Large intestine (tissue), 3 donors: ENCODE measurements at regions not wholly inside any gene's neighbourhood (a gene's known extent, or its start where the extent isn't known, plus 50 kb on each side); places are given as distances from the start of the nearest gene placed in this dataset.
"Not testable (repeated sequence)": the region's sequence is repeated elsewhere in the genome, so short reads cannot be mapped to it uniquely, and the experiment has no call there.

ENCODE experiments used
- DNase-seq, 2 donors: peaks; one replicate each; pipeline versions ENCODE4 v3.0.0 to v3.0.0-alpha.2; 2013
- H3K27ac ChIP-seq: one replicate; pipeline ENCODE4 v1.5.1; 2013; ENCODE audit warnings: low read length
- H3K27me3 ChIP-seq: 2 replicates; pipeline ENCODE4 v1.6.1; 2013; ENCODE audit warnings: low read length; ENCODE audit not compliant: control insufficient read depth, insufficient read depth
- H3K36me3 ChIP-seq: 2 replicates; pipeline ENCODE4 v1.6.1; 2013; ENCODE audit warnings: low read length; ENCODE audit not compliant: control insufficient read depth, insufficient read depth
- H3K4me1 ChIP-seq: one replicate; pipeline ENCODE4 v1.6.1; 2013; ENCODE audit warnings: low read length; ENCODE audit not compliant: control insufficient read depth, insufficient read depth
- H3K4me3 ChIP-seq: one replicate; pipeline ENCODE4 v1.5.1; 2013; ENCODE audit warnings: low read length
- H3K9me3 ChIP-seq: one replicate; pipeline ENCODE4 v1.6.1; 2013; ENCODE audit warnings: mild to moderate bottlenecking, low read depth, low read length, moderate library complexity; ENCODE audit not compliant: control insufficient read depth
- WGBS: methylation state at CpG from one replicate; pipeline ENCODE4 v1.1.5; 2013; ENCODE audit warnings: low lambda C conversion rate; ENCODE audit not compliant: insufficient coverage; 5-methylcytosine and 5-hydroxymethylcytosine counted together

DNA sequence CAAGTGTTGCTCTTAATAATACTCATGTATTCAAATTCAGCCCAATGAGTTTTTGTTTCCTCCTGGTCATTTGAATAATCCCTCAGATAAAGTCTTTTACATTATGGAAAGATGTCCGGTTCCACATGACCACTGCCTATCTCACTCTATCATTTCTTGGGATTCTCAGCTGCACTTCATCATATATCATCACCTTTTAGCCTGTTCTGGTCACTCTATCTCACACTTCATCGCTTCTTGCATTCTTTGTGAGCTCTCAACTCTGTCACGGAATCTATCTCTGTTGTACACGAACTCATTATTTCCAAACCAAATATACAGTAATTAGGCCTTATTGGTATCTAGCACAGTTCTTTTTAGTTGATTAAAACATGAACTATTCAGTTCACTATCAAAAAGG is 126.9 kb upstream of the HAND2 start:
- Histone ChIP-seq H3K4me3 (no peak overlapping the region), H3K36me3 (no peaks in the 10 kb centered on the region), H3K9me3 (no peaks in the 10 kb centered on the region), H3K27me3 (no peaks in the 10 kb centered on the region), H3K4me1 (no peaks in the 10 kb centered on the region), H3K27ac (no peak overlapping the region)
- WGBS, result 100% methylated on average over 1 of the region's 4 CpGs
- no peak for DNase-seq

DNA sequence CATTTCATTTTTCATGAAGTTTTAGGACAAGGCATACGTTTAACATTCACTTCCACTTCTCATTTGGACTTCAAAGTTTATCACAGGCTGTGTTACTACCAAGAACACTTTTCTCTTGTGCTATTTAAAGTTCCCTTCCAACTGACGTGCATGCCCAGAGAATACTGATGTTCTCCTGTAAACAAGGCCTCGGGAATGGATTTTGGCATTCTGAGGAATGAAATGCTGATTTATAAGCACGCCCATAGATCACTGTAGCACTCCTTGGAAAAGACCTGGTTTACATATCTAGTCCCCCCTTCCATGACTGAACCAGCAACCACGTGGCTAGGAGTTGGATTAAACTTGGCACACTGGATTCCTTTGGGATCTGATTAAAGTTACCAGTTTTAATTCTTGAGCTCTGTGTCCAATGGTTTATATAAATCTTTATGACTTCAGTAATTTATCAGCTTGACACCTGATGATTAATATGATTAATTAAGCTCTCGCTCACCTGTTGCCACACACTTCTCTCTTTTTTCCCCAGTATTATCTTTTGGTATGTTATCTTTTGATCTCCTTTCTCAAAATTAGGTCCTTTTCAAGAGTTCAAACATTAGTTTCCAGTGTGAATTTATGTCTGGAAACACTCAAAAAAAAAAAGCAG is 122.4 kb upstream of the HAND2 start:
- peak in 1 of 2 donors; percentile 20 for DNase-seq
- Histone ChIP-seq H3K27me3 (no peaks in the 10 kb centered on the region), H3K4me1 (no peaks in the 10 kb centered on the region), H3K27ac (no peak overlapping the region), H3K36me3 (no peaks in the 10 kb centered on the region), H3K4me3 (no peak overlapping the region), H3K9me3 (no peaks in the 10 kb centered on the region)
- WGBS, result 80% methylated on average over 1 of the region's 6 CpGs

DNA sequence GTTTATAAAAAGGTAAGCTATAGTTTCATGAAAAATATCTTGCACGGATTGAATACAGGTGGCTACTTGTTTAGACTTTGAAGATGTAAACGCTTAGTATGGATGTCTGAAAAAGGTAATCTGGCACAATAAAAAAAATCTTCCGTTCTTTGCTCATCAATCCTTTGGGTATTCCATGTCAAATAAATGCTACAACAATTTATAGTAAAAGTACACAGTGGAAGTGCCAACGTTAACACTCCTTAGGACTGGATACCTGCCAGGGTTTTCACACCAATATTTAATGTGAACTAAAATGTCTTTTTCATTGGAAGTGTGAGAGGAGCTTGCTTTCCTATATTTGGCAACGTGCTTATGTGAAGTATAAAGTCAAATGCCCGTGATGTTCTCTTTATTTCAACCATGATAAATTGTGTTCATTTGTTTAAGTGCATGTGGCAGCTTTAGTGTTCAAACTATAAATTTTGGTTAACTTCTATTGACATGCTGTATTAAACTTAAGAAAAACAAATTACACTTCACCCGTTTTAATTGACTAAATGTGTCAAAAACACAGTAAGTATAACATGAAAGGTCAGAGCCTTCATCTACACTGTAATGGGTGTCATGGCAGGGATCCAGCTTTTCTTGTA is 121.7 kb upstream of the HAND2 start:
- no peak overlapping the region for H3K27ac ChIP-seq
- WGBS, result 75% methylated on average over 6 of the region's 7 CpGs

DNA sequence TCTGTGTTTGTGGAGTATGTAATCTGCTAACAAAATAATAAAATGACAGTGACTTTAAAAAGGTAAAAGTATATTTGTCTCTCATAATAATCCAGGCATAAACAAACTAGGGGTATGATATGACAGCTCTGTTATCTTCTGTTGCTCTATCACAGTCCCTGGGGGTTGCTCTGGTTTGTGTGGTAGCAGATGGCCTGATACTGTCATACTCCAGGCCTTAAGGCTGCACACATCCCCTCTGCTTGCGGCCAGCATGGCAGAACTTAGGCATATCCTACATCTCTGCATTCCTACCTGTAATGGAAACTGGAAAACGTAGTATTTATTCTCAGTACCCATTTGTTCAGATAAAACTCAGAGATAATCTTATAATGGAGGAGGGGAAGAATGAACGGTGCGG is 117.9 kb upstream of the HAND2 start:
- Histone ChIP-seq H3K9me3 (no peaks in the 10 kb centered on the region), H3K4me3 (no peak overlapping the region), H3K4me1 (no peaks in the 10 kb centered on the region), H3K27ac (no peak overlapping the region), H3K27me3 (no peaks in the 10 kb centered on the region), H3K36me3 (no peaks in the 10 kb centered on the region)
- no peak for DNase-seq
- no CpG with 5 or more reads among the region's 4 CpGs for WGBS

More for the DNA sequence above, 121.7 kb upstream of the HAND2 start:
- Histone ChIP-seq H3K27me3 (no peaks in the 10 kb centered on the region), H3K4me1 (no peaks in the 10 kb centered on the region), H3K4me3 (no peak overlapping the region), H3K9me3 (no peaks in the 10 kb centered on the region), H3K36me3 (no peaks in the 10 kb centered on the region)
- no peak for DNase-seq

DNA sequence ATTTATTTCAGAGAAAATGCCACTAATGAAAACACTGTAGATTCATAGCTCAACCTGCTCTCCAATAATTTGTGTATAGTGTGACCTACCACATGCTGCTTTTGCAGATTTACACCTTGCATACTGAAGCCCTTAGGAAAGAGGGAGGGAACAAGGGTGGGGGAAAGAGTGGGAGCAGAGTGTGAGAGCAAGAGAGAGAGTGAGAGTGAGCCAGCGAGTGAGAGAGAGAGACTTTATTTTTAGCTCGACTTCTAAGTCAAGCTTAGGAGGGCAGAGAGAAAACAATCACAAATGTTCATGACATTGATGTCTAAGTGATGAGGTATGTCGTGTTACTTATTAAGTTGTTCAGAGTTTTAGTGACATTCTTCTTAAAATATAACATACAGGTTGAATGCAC is 112.5 kb upstream of the HAND2 start:
- DNase-seq, result no peak
- no peaks in the 10 kb centered on the region for H3K36me3 ChIP-seq
- H3K27ac ChIP-seq, result no peak overlapping the region
- H3K27me3 ChIP-seq, result no peaks in the 10 kb centered on the region
- no peaks in the 10 kb centered on the region for H3K4me1 ChIP-seq
- H3K9me3 ChIP-seq, result no peaks in the 10 kb centered on the region
- H3K4me3 ChIP-seq, result no peak overlapping the region
- WGBS, result 19% methylated on average over 3 of the region's 3 CpGs

DNA sequence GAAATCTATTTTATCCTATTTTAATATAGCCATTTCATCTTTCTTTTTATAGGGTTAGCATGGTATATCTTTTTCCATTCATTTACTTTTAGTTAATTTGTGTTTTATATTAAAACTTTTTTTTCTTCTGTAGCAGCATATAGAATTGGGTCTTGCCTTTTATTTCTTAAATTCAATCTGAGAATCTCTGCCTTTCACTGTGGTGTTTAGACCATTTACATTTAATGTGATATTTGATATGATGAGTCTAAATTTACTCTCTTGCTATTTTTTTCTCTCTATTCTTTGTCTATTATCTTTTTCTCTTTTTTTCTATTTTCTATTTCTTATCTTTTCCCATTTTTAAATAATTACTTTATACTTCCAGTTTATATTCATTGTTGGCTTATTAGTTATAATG is 105.4 kb upstream of the HAND2 start:
- Histone ChIP-seq H3K27me3 (no peaks in the 10 kb centered on the region), H3K9me3 (no peaks in the 10 kb centered on the region), H3K4me1 (no peaks in the 10 kb centered on the region), H3K4me3 (no peak overlapping the region), H3K27ac (no peak overlapping the region), H3K36me3 (no peaks in the 10 kb centered on the region)
- DNase-seq, result no peak

DNA sequence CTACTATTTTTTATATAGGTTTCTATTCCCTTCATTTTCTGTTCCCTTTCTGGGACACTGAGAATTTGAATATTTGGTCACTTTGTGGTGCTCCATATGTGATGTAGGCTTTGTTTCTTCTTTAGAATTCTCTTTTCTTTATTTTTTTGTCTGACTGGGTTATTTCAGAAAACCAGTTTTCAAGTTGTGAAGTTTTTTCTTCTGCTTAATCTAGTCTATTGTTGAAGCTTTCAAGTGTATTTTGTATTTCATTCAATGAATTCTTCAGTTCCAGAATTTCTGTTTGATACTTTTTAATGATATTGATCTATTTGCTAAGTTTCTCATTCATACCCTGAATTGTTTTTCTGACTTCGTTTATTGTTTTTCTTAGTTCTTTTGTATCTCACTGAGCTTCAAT is 96.2 kb upstream of the HAND2 start:
- Histone ChIP-seq H3K36me3 (no peaks in the 10 kb centered on the region), H3K27me3 (no peaks in the 10 kb centered on the region), H3K27ac (no peak overlapping the region), H3K4me1 (no peaks in the 10 kb centered on the region), H3K4me3 (no peak overlapping the region), H3K9me3 (peaks cover 17% of the 10 kb centered on the region)
- no peak for DNase-seq
- 83% methylated on average over 1 of the region's 1 CpG for WGBS

DNA sequence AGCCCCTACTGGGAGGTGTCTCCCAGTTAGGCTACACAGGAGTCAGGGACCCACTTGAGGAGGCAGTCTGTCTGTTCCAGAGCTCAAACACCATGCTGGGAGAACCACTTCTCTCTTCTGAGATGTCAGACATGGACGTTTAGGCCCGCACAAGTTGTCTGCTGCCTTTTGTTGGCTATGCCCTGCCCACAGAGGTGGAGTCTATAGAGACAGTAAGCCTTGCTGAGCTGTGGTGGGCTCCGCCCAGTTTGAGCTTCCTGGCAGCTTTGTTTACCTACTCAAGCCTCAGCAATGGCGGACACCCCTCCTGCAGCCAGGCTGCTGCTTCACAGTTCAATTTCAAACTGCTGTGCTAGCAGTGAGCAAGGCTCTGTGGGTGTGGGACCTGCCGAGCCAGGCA is 88.6 kb upstream of the HAND2 start:
- not testable (repeated sequence) for H3K27ac ChIP-seq, H3K36me3 ChIP-seq, H3K4me1 ChIP-seq, H3K9me3 ChIP-seq, H3K4me3 ChIP-seq, DNase-seq, H3K27me3 ChIP-seq
- WGBS, result no CpG with 5 or more reads among the region's 5 CpGs

DNA sequence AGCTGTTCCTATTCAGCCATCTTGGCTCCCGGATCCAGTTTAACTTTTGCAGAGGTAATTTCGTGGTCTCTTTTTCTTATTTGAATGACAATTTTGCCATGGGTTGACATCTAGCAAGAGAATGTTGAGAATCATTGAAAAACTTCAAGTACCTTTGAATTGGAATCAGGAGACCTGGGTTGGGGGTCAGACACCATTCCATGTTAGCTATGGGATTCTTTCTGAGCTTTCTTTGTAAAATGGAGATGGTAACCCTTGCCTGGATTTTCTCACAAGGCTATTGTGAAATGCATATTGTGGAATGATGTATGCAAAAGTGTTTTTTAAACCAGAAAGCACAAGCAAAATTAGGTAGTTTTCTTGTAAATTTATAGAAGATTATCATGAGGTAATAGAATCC is 79.1 kb upstream of the HAND2 start:
- DNase-seq, result no peak
- H3K4me1 ChIP-seq, result no peaks in the 10 kb centered on the region
- 86% methylated on average over 1 of the region's 2 CpGs for WGBS

DNA sequence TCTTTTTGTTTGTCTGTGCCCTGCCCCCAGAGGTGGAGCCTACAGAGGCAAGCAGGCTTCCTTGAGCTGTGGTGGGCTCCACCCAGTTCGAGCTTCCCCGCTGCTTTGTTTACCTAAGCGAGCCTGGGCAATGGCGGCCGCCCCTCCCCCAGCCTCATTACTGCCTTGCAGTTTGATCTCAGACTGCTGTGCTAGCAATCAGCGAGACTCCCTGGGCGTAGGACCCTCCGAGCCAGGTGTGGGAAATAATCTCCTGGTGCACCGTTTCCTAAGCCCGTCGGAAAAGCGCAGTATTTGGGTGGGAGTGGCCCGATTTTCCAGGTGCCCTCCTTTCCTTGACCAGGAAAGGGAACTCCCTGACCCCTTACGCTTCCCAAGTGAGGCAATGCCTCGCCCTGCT is 78.6 kb upstream of the HAND2 start:
- not testable (repeated sequence) for DNase-seq, H3K27me3 ChIP-seq, H3K9me3 ChIP-seq, H3K27ac ChIP-seq, H3K4me3 ChIP-seq, H3K36me3 ChIP-seq, H3K4me1 ChIP-seq
- WGBS, result no CpG with 5 or more reads among the region's 15 CpGs

More for the DNA sequence above, 79.1 kb upstream of the HAND2 start:
- Histone ChIP-seq H3K36me3 (no peaks in the 10 kb centered on the region), H3K9me3 (no peaks in the 10 kb centered on the region), H3K27ac (no peak overlapping the region), H3K4me3 (no peak overlapping the region), H3K27me3 (no peaks in the 10 kb centered on the region)

DNA sequence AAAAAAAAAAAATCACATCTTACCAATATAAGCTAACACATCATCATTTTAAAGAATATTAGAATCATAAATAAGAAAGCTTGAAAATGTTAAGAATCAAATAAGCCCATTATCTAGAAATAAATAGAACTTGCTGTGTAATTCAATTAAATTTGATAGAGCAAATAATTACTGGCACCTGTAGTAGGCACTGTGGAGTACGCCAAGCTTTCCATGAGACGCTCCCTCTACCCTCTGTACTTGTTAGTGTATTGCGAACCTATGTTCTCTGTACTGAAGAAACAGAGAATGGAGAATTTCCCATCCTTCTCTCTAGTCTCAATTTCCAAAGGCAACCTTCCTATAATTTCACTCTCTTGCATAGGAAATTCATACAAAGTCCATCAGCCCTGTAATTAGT is 61.7 kb upstream of the HAND2 start:
- H3K9me3 ChIP-seq, result no peaks in the 10 kb centered on the region
- H3K36me3 ChIP-seq, result no peaks in the 10 kb centered on the region
- no peaks in the 10 kb centered on the region for H3K27me3 ChIP-seq
- no peak overlapping the region for H3K4me3 ChIP-seq
- no peak for DNase-seq
- H3K27ac ChIP-seq, result no peak overlapping the region
- no peaks in the 10 kb centered on the region for H3K4me1 ChIP-seq
- WGBS, result no CpG with 5 or more reads among the region's 3 CpGs
